Trophoblast cell (in vitro differentiated cells and primary cell): ENCODE measurements at regions not wholly inside any gene's neighbourhood (a gene's known extent, or its start where the extent isn't known, plus 50 kb on each side); places are given as distances from the start of the nearest gene placed in this dataset.

ENCODE experiments used
- DNase-seq, 2 donors: peaks; one replicate each; pipeline ENCODE4 v3.0.0-alpha.2; 2016
- H2AFZ ChIP-seq: 2 replicates; pipeline ENCODE4 v1.6.1; 2013; ENCODE audit warnings: low read length, moderate library complexity, mild to moderate bottlenecking; ENCODE audit not compliant: insufficient read depth, poor library complexity
- H2AK5ac ChIP-seq: 2 replicates; pipeline ENCODE4 v1.6.1; 2013; ENCODE audit warnings: mild to moderate bottlenecking, low read length
- H2BK120ac ChIP-seq: 2 replicates; pipeline ENCODE4 v1.6.1; 2013; ENCODE audit warnings: low read length, mild to moderate bottlenecking, moderate library complexity; ENCODE audit not compliant: insufficient read depth, poor library complexity
- H2BK12ac ChIP-seq: 2 replicates; pipeline ENCODE4 v1.6.1; 2013; ENCODE audit warnings: mild to moderate bottlenecking, low read length, moderate library complexity
- H2BK5ac ChIP-seq: 2 replicates; pipeline ENCODE4 v1.6.1; 2013; ENCODE audit warnings: low read length, low read depth, moderate library complexity, mild to moderate bottlenecking; ENCODE audit not compliant: poor library complexity
- H3K14ac ChIP-seq: 2 replicates; pipeline ENCODE4 v1.6.1; 2013; ENCODE audit warnings: mild to moderate bottlenecking, low read length
- H3K18ac ChIP-seq: 2 replicates; pipeline ENCODE4 v1.6.1; 2013; ENCODE audit warnings: mild to moderate bottlenecking, low read length
- H3K23ac ChIP-seq: 2 replicates; pipeline ENCODE4 v1.6.1; 2013; ENCODE audit warnings: low read length
- H3K27ac ChIP-seq: 2 replicates; pipeline ENCODE4 v1.5.1; 2013; ENCODE audit warnings: low read depth, mild to moderate bottlenecking, inconsistent platforms, low read length, moderate library complexity
- H3K27me3 ChIP-seq: 2 replicates; pipeline ENCODE4 v1.6.1; 2013; ENCODE audit warnings: inconsistent platforms, mild to moderate bottlenecking, low read length, moderate library complexity; ENCODE audit not compliant: insufficient read depth
- H3K36me3 ChIP-seq, 2 experiments: 1 replicate in 1 of 2; 2 replicates in 1 of 2; pipeline ENCODE4 v1.6.1; 2013; ENCODE audit warnings: low read length in 2 of 2, mild to moderate bottlenecking in 2 of 2, moderate library complexity in 1 of 2; ENCODE audit not compliant: insufficient read depth in 2 of 2, control insufficient read depth in 1 of 2
- H3K4ac ChIP-seq: 2 replicates; pipeline ENCODE4 v1.6.1; 2013; ENCODE audit warnings: low read depth, mild to moderate bottlenecking, low read length, moderate library complexity
- H3K4me1 ChIP-seq, 2 experiments: 1 replicate in 1 of 2; 2 replicates in 1 of 2; pipeline ENCODE4 v1.6.1; 2013; ENCODE audit warnings: low read length in 2 of 2, mild to moderate bottlenecking in 2 of 2, moderate library complexity in 1 of 2; ENCODE audit not compliant: insufficient read depth in 2 of 2, control insufficient read depth in 1 of 2
- H3K4me2 ChIP-seq: 2 replicates; pipeline ENCODE4 v1.6.1; 2013; ENCODE audit warnings: inconsistent platforms, mild to moderate bottlenecking, low read length, moderate library complexity
- H3K4me3 ChIP-seq: 2 replicates; pipeline ENCODE4 v1.5.1; 2013; ENCODE audit warnings: mild to moderate bottlenecking, low read depth, low read length, inconsistent platforms
- H3K79me1 ChIP-seq: one replicate; pipeline ENCODE4 v1.6.1; 2013; ENCODE audit warnings: low read length
- H3K79me2 ChIP-seq: 2 replicates; pipeline ENCODE4 v1.6.1; 2013; ENCODE audit warnings: low read length, mild to moderate bottlenecking; ENCODE audit not compliant: control insufficient read depth, insufficient read depth, poor library complexity
- H3K9ac ChIP-seq: 2 replicates; pipeline ENCODE4 v1.6.1; 2013; ENCODE audit warnings: mild to moderate bottlenecking, low read length
- H3K9me3 ChIP-seq: 2 replicates; pipeline ENCODE4 v1.6.1; 2013; ENCODE audit warnings: low read depth, mild to moderate bottlenecking, control low read depth, inconsistent platforms, low read length; ENCODE audit not compliant: insufficient read depth
- H4K12ac ChIP-seq: 2 replicates; pipeline ENCODE4 v1.6.1; 2013; ENCODE audit warnings: low read depth, mild to moderate bottlenecking, low read length, moderate library complexity
- H4K8ac ChIP-seq: 2 replicates; pipeline ENCODE4 v1.6.1; 2013; ENCODE audit warnings: low read depth, mild to moderate bottlenecking, low read length, moderate library complexity
- H4K91ac ChIP-seq: one replicate; pipeline ENCODE4 v1.6.1; 2013; ENCODE audit warnings: low read depth, mild to moderate bottlenecking, low read length, moderate library complexity
- WGBS: extraction: QIAGEN DNeasy Blood & Tissue Kit; methylation state at CpG from one replicate; pipeline ENCODE4 v1.1.7; 2013; ENCODE audit warnings: missing lambda C conversion rate; ENCODE audit not compliant: insufficient read length, insufficient coverage; ENCODE audit errors: extremely low coverage; 5-methylcytosine and 5-hydroxymethylcytosine counted together

DNA sequence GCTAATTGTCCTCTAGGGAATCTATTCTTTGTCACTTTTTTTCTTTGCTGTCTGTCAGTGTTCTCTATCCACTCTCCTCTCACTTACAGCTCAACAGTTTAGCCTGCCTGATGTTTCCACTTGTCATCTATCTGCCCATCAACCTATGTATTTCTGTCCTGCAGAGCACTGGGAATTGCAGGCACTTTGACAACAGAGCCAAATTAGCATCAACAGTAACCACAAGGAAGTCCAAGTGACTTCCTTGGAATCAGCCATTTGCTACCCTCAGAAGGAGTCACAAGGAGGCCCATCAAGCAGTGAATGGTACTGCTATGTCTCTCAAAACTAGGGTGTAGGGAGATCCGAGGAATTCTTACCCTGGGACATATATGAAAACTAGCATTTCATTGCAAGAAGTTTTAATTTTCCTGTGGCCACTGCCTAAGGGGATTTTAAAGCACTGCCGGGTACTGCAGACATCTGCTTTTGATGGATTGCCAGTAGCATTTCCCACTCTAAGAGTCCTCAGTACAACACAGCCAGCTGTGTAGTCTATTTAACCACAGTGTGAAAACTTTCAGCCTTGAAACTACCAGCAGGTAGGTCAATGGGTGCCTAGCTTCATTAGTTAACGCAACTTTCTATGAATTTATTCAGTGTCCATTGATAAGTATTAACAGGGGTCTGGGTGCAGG, 898.8 kb downstream of the NTRK3 start:
- Histone ChIP-seq H3K4me3 (no peak overlapping the region), H3K4ac (no peak overlapping the region), H2BK12ac (no peak overlapping the region), H4K12ac (no peak overlapping the region), H3K27ac (no peak overlapping the region), H3K9me3 (no peaks in the 10 kb centered on the region), H3K79me1 (no peaks in the 10 kb centered on the region), H3K4me2 (no peak overlapping the region), H3K14ac (no peak overlapping the region), H3K18ac (no peak overlapping the region), H3K27me3 (no peaks in the 10 kb centered on the region), H3K9ac (no peak overlapping the region), H2AFZ (no peak overlapping the region), H4K91ac (no peak overlapping the region), H3K23ac (no peak overlapping the region), H3K4me1 (no peaks in the 10 kb centered on the region), H3K79me2 (no peaks in the 10 kb centered on the region), H2BK5ac (no peak overlapping the region), H4K8ac (no peak overlapping the region), H3K36me3 (no peaks in the 10 kb centered on the region), H2AK5ac (no peak overlapping the region), H2BK120ac (no peak overlapping the region)
- no peak for DNase-seq
- no CpG with 5 or more reads among the region's 3 CpGs for WGBS

GRCh38 chr15:87355946-87356345, 900.6 kb downstream of the NTRK3 start:
- Histone ChIP-seq H2BK5ac (no peak overlapping the region), H3K27me3 (no peaks in the 10 kb centered on the region), H4K12ac (no peak overlapping the region), H3K4me3 (no peak overlapping the region), H4K8ac (no peak overlapping the region), H2BK12ac (no peak overlapping the region), H3K27ac (no peak overlapping the region), H3K79me1 (no peaks in the 10 kb centered on the region), H2AK5ac (no peak overlapping the region), H3K4me1 (no peaks in the 10 kb centered on the region), H3K9ac (no peak overlapping the region), H3K36me3 (no peaks in the 10 kb centered on the region), H2BK120ac (no peak overlapping the region), H3K9me3 (no peaks in the 10 kb centered on the region), H3K4me2 (no peak overlapping the region), H2AFZ (no peak overlapping the region), H4K91ac (no peak overlapping the region), H3K79me2 (no peaks in the 10 kb centered on the region), H3K18ac (no peak overlapping the region), H3K23ac (no peak overlapping the region), H3K4ac (no peak overlapping the region), H3K14ac (no peak overlapping the region)
- DNase-seq = no peak
- WGBS = no CpG with 5 or more reads among the region's 1 CpG

DNA sequence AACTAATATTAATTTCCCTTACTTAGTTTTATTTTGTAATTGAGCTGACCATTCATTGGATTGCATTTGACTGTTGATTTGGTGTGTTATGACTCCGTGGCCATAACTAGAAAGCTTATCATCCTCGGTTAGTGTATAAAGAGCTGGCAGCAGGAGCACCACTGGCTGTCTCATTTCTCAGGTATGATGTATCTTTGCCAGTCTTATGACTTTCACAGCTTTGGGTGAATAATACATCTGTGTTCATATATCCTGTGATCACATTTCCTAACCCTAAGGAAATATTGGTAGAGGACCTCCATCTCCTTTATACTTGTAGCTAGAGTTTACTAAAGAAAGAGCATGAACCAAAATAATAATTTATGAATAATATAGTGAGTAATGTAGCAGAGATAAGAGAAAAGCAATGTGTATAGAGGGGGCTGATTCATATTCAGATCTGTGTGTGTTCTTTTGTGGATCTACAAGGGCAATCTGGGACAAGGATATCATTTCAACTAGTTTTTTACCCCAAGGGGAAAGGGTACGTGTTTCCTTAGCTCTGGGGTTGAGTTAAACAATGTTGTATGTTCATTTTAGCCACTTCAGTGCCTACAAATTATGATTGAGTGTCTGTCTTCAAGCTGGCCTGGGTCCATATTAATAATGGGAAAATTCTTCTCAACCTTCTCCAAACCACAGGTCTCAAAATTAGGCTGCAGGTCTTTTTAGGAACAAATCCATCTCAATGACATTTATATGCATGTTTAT, 901.7 kb downstream of the NTRK3 start:
- no peak overlapping the region for H3K4ac ChIP-seq
- H2BK5ac ChIP-seq = no peak overlapping the region
- no peak overlapping the region for H3K27ac ChIP-seq
- H3K9ac ChIP-seq = no peak overlapping the region
- no peak overlapping the region for H4K91ac ChIP-seq
- DNase-seq = no peak
- H3K4me2 ChIP-seq = no peak overlapping the region
- H2BK12ac ChIP-seq = no peak overlapping the region
- no peak overlapping the region for H2BK120ac ChIP-seq
- H2AK5ac ChIP-seq = no peak overlapping the region
- H4K8ac ChIP-seq = no peak overlapping the region
- H3K4me1 ChIP-seq = no peaks in the 10 kb centered on the region
- H4K12ac ChIP-seq = no peak overlapping the region
- no peak overlapping the region for H3K23ac ChIP-seq
- H3K4me3 ChIP-seq = no peak overlapping the region
- no peaks in the 10 kb centered on the region for H3K79me1 ChIP-seq
- H3K79me2 ChIP-seq = no peaks in the 10 kb centered on the region
- no peak overlapping the region for H3K18ac ChIP-seq
- H3K36me3 ChIP-seq = no peaks in the 10 kb centered on the region
- no peaks in the 10 kb centered on the region for H3K9me3 ChIP-seq
- no peak overlapping the region for H2AFZ ChIP-seq
- no CpG with 5 or more reads among the region's 3 CpGs for WGBS
- H3K27me3 ChIP-seq = no peaks in the 10 kb centered on the region
- no peak overlapping the region for H3K14ac ChIP-seq

- no peak overlapping the region for H3K27ac ChIP-seq
- WGBS = no CpG with 5 or more reads among the region's 2 CpGs
- no peaks in the 10 kb centered on the region for H3K79me1 ChIP-seq
- H4K12ac ChIP-seq = no peak overlapping the region
- no peak overlapping the region for H3K4me2 ChIP-seq
- no peak overlapping the region for H3K14ac ChIP-seq
- no peaks in the 10 kb centered on the region for H3K27me3 ChIP-seq
- no peak overlapping the region for H2AK5ac ChIP-seq
- no peaks in the 10 kb centered on the region for H3K79me2 ChIP-seq
- no peak overlapping the region for H3K18ac ChIP-seq
- no peak overlapping the region for H3K4me3 ChIP-seq
- no peak overlapping the region for H3K23ac ChIP-seq
- no peaks in the 10 kb centered on the region for H3K36me3 ChIP-seq
- no peak overlapping the region for H4K8ac ChIP-seq
- H2AFZ ChIP-seq = no peak overlapping the region
- H2BK5ac ChIP-seq = no peak overlapping the region
- no peak for DNase-seq
- H4K91ac ChIP-seq = no peak overlapping the region
- no peaks in the 10 kb centered on the region for H3K4me1 ChIP-seq
- no peak overlapping the region for H2BK12ac ChIP-seq
- no peak overlapping the region for H3K4ac ChIP-seq
- H3K9me3 ChIP-seq = no peaks in the 10 kb centered on the region
- no peak overlapping the region for H2BK120ac ChIP-seq
- H3K9ac ChIP-seq = no peak overlapping the region
Observed at GRCh38 chr15:87349181-87349580, 907.4 kb downstream of the NTRK3 start.
